ENCODE measurements at regions not wholly inside any gene's neighbourhood (a gene's known extent, or its start where the extent isn't known, plus 50 kb on each side); places are given as distances from the start of the nearest gene placed in this dataset.

GRCh38 chr3:86244905-86245304 lies 746.0 kb downstream of the VGLL3 start:
- ATAC-seq (replicated peaks in 1 of 4): no peak
- POLR2A ChIA-PET: no interaction called here

DNA sequence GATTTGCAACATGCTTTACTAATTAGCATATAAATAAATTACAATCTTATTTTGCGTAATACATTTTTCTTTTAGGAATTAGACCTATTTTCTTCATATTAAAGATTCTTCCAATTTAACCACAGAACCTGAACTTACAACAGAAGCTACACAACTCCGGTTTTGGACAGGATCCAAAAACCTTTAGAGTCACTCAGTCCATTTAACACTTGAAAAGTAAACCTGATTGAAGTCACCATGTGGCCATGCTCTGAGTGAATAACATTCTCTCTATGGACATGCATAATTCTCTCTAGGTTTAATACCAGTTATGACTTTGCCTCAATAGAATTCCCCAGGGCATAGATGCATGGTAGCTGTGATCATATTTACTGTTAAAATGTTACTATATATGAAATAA lies 751.0 kb downstream of the VGLL3 start:
- WGBS (ENCODE audit: insufficient coverage): 17% methylated on average over 1 of the region's 2 CpGs
- Histone ChIP-seq H3K36me3 (ENCODE audit: control insufficient read depth in 2 of 2, extremely low read depth in 1 of 2, insufficient read depth in 1 of 2, low read length in 1 of 2) (no peaks in the 10 kb centered on the region), H3K4me3 (ENCODE audit: control insufficient read depth in 1 of 2, extremely low read depth in 1 of 2, low read length in 1 of 2) (no peak overlapping the region), H3K9me3 (no peaks in the 10 kb centered on the region), H3K4me1 (ENCODE audit: control insufficient read depth in 1 of 2, extremely low read depth in 1 of 2, insufficient read depth in 2 of 2, low read length in 2 of 2) (no peaks in the 10 kb centered on the region), H3K27ac (ENCODE audit: low read length) (no peak overlapping the region), H3K27me3 (replicated peaks in 1 of 2; ENCODE audit: control insufficient read depth in 2 of 2, extremely low read depth in 1 of 2, insufficient read depth in 2 of 2, low read length in 1 of 2) (no peaks in the 10 kb centered on the region)
- POLR2A ChIA-PET: no interaction called here
- Mint-ChIP-seq H3K9me3 (peaks cover 4 to 10% (median 9%) of the 10 kb centered on the region in 3 donors), H3K36me3 (no peaks in the 10 kb centered on the region), H3K27me3 (no peaks in the 10 kb centered on the region), H3K4me3 (no peak overlapping the region), H3K27ac (no peak overlapping the region), H3K4me1 (no peaks in the 10 kb centered on the region)
- CTCF ChIA-PET: no interaction called here
- ATAC-seq (replicated peaks in 1 of 4): no peak
- DNase-seq: no peak

More at GRCh38 chr3:86244905-86245304, 746.0 kb downstream of the VGLL3 start:
- Mint-ChIP-seq H3K4me3 (no peak overlapping the region), H3K36me3 (no peaks in the 10 kb centered on the region), H3K27me3 (no peaks in the 10 kb centered on the region), H3K27ac (no peak overlapping the region), H3K9me3 (peaks cover 0 to 18% (median 14%) of the 10 kb centered on the region in 3 donors), H3K4me1 (no peaks in the 10 kb centered on the region)
- H3K27ac ChIP-seq (ENCODE audit: low read length): no peak overlapping the region
- no peaks in the 10 kb centered on the region for H3K9me3 ChIP-seq
- no peaks in the 10 kb centered on the region for H3K27me3 ChIP-seq (replicated peaks in 1 of 2; ENCODE audit: control insufficient read depth in 2 of 2, extremely low read depth in 1 of 2, insufficient read depth in 2 of 2, low read length in 1 of 2)
- H3K4me3 ChIP-seq (ENCODE audit: control insufficient read depth in 1 of 2, extremely low read depth in 1 of 2, low read length in 1 of 2): no peak overlapping the region
- no CpG with 5 or more reads among the region's 3 CpGs for WGBS (ENCODE audit: insufficient coverage)
- H3K4me1 ChIP-seq (ENCODE audit: control insufficient read depth in 1 of 2, extremely low read depth in 1 of 2, insufficient read depth in 2 of 2, low read length in 2 of 2): no peaks in the 10 kb centered on the region
- CTCF ChIA-PET: no interaction called here
- no peak for DNase-seq
- H3K36me3 ChIP-seq (ENCODE audit: control insufficient read depth in 2 of 2, extremely low read depth in 1 of 2, insufficient read depth in 1 of 2, low read length in 1 of 2): no peaks in the 10 kb centered on the region

DNA sequence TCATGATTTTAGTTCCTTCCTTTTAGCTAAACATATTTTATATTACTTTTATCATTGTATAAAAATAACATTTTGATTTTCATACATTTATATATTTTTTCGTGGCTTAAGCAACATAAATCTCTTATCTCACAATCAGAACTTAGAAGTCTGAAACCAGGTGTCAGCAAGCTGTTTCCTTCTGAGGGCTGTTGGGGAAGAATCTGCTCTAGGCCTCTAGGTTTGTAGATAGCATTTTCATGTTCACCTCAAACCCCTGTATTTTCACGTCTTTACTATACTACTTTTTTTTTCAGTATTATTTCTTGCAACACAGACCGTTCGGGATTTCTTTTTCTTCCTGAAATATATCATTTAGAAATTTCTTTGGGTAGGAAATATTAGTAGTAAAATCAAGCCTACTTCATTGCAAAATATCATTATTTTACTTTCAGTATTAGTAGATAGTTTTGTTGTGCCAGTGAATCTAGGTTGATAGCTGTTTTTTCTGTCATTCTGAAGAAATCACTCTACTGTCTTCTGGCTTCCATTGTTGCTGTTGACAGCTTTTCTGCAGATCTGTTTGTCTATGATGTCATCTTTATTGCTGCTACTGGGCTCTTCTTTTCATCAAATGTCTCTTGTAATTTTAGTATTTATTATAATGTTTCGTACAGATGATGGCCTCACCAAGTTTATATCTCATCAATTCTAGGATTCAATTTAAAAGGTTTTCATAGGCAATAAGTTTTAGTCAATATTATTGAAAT lies 756.3 kb downstream of the VGLL3 start:
- Mint-ChIP-seq H3K4me1 (no peaks in the 10 kb centered on the region), H3K27me3 (no peaks in the 10 kb centered on the region), H3K4me3 (no peak overlapping the region), H3K36me3 (no peaks in the 10 kb centered on the region), H3K27ac (no peak overlapping the region), H3K9me3 (peaks cover 4 to 10% (median 4%) of the 10 kb centered on the region in 3 donors)
- CTCF ChIA-PET: no interaction called here
- no peak for DNase-seq
- Histone ChIP-seq H3K9me3 (no peaks in the 10 kb centered on the region), H3K27me3 (replicated peaks in 1 of 2; ENCODE audit: control insufficient read depth in 2 of 2, extremely low read depth in 1 of 2, insufficient read depth in 2 of 2, low read length in 1 of 2) (no peaks in the 10 kb centered on the region), H3K4me1 (ENCODE audit: control insufficient read depth in 1 of 2, extremely low read depth in 1 of 2, insufficient read depth in 2 of 2, low read length in 2 of 2) (no peaks in the 10 kb centered on the region), H3K36me3 (ENCODE audit: control insufficient read depth in 2 of 2, extremely low read depth in 1 of 2, insufficient read depth in 1 of 2, low read length in 1 of 2) (no peaks in the 10 kb centered on the region), H3K4me3 (ENCODE audit: control insufficient read depth in 1 of 2, extremely low read depth in 1 of 2, low read length in 1 of 2) (no peak overlapping the region), H3K27ac (ENCODE audit: low read length) (no peak overlapping the region)
- POLR2A ChIA-PET: no interaction called here
- WGBS (ENCODE audit: insufficient coverage): no CpG with 5 or more reads among the region's 5 CpGs
- ATAC-seq (replicated peaks in 1 of 4): no peak

- DNase-seq (no peak), ATAC-seq (replicated peaks in 1 of 4) (no peak)
- peaks cover 2 to 6% (median 3%) of the 10 kb centered on the region in 3 donors for H3K9me3 Mint-ChIP-seq
- no peaks in the 10 kb centered on the region for H3K9me3 ChIP-seq
- no peak overlapping the region for H3K4me3 Mint-ChIP-seq
- POLR2A ChIA-PET: no interaction called here
- H3K27ac ChIP-seq (ENCODE audit: low read length): no peak overlapping the region
- H3K4me1 ChIP-seq (ENCODE audit: control insufficient read depth in 1 of 2, extremely low read depth in 1 of 2, insufficient read depth in 2 of 2, low read length in 2 of 2): no peaks in the 10 kb centered on the region
- no peaks in the 10 kb centered on the region for H3K27me3 Mint-ChIP-seq
- no CpG with 5 or more reads among the region's 1 CpG for WGBS (ENCODE audit: insufficient coverage)
- H3K4me1 Mint-ChIP-seq: no peaks in the 10 kb centered on the region
- no peaks in the 10 kb centered on the region for H3K27me3 ChIP-seq (replicated peaks in 1 of 2; ENCODE audit: control insufficient read depth in 2 of 2, extremely low read depth in 1 of 2, insufficient read depth in 2 of 2, low read length in 1 of 2)
- CTCF ChIA-PET: no interaction called here
- no peak overlapping the region for H3K4me3 ChIP-seq (ENCODE audit: control insufficient read depth in 1 of 2, extremely low read depth in 1 of 2, low read length in 1 of 2)
- no peak overlapping the region for H3K27ac Mint-ChIP-seq
- no peaks in the 10 kb centered on the region for H3K36me3 ChIP-seq (ENCODE audit: control insufficient read depth in 2 of 2, extremely low read depth in 1 of 2, insufficient read depth in 1 of 2, low read length in 1 of 2)
- H3K36me3 Mint-ChIP-seq: no peaks in the 10 kb centered on the region
Observed at GRCh38 chr3:86230762-86231161, 760.2 kb downstream of the VGLL3 start.

GRCh38 chr3:86229775-86230094 lies 761.2 kb downstream of the VGLL3 start:
- ChIA-PET CTCF (no interaction called here), POLR2A (no interaction called here)
- no peak for ATAC-seq (replicated peaks in 1 of 4)
- WGBS (ENCODE audit: insufficient coverage): no CpG with 5 or more reads among the region's 2 CpGs
- H3K4me3 Mint-ChIP-seq: no peak overlapping the region
- no peaks in the 10 kb centered on the region for H3K27me3 ChIP-seq (replicated peaks in 1 of 2; ENCODE audit: control insufficient read depth in 2 of 2, extremely low read depth in 1 of 2, insufficient read depth in 2 of 2, low read length in 1 of 2)
- H3K9me3 Mint-ChIP-seq: peaks cover 2 to 8% (median 6%) of the 10 kb centered on the region in 3 donors
- no peaks in the 10 kb centered on the region for H3K36me3 ChIP-seq (ENCODE audit: control insufficient read depth in 2 of 2, extremely low read depth in 1 of 2, insufficient read depth in 1 of 2, low read length in 1 of 2)
- H3K27me3 Mint-ChIP-seq: no peaks in the 10 kb centered on the region
- H3K4me3 ChIP-seq (ENCODE audit: control insufficient read depth in 1 of 2, extremely low read depth in 1 of 2, low read length in 1 of 2): no peak overlapping the region
- no peak for DNase-seq
- no peak overlapping the region for H3K27ac ChIP-seq (ENCODE audit: low read length)
- H3K9me3 ChIP-seq: no peaks in the 10 kb centered on the region
- H3K36me3 Mint-ChIP-seq: no peaks in the 10 kb centered on the region
- H3K4me1 Mint-ChIP-seq: no peaks in the 10 kb centered on the region
- H3K27ac Mint-ChIP-seq: no peak overlapping the region
- H3K4me1 ChIP-seq (ENCODE audit: control insufficient read depth in 1 of 2, extremely low read depth in 1 of 2, insufficient read depth in 2 of 2, low read length in 2 of 2): no peaks in the 10 kb centered on the region

DNA sequence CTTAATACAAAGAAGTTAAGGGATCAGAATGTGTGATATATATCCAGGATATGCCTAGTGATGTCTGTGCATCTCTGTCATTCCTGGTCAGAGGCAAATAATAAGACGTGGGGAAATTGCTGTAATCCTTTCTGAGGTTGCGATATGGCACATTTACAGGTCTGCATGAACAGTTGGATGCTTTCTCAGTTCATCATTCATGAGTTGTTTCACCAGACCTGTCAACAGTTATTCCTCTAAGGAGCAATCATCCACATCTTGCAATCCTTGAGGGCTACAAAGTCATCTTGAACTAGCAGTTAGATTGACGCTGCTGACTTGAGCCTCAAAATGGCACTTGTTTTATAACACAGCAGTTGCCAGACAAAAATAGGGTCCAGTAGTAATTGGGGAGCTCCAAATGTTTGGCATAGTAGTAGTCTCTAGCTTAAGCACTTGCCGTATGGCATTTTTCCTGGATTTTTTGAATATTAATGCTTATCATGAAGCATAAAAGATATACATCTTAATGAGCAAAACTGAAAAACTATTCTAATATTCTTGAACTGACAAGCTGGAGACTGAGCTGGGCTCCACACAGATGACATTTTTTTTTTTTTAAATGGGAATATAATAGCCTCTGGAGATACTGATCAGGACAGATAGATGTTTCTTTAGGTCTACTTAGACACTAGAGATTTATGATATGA lies 761.7 kb downstream of the VGLL3 start:
- ATAC-seq (replicated peaks in 1 of 4) (no peak), DNase-seq (no peak)
- Mint-ChIP-seq H3K27ac (no peak overlapping the region), H3K36me3 (no peaks in the 10 kb centered on the region), H3K4me3 (no peak overlapping the region), H3K4me1 (no peaks in the 10 kb centered on the region), H3K9me3 (peaks cover 2 to 8% (median 6%) of the 10 kb centered on the region in 3 donors), H3K27me3 (no peaks in the 10 kb centered on the region)
- no peaks in the 10 kb centered on the region for H3K9me3 ChIP-seq
- H3K4me1 ChIP-seq (ENCODE audit: control insufficient read depth in 1 of 2, extremely low read depth in 1 of 2, insufficient read depth in 2 of 2, low read length in 2 of 2): no peaks in the 10 kb centered on the region
- no peaks in the 10 kb centered on the region for H3K36me3 ChIP-seq (ENCODE audit: control insufficient read depth in 2 of 2, extremely low read depth in 1 of 2, insufficient read depth in 1 of 2, low read length in 1 of 2)
- H3K27ac ChIP-seq (ENCODE audit: low read length): no peak overlapping the region
- ChIA-PET CTCF (no interaction called here), POLR2A (no interaction called here)
- H3K4me3 ChIP-seq (ENCODE audit: control insufficient read depth in 1 of 2, extremely low read depth in 1 of 2, low read length in 1 of 2): no peak overlapping the region
- WGBS (ENCODE audit: insufficient coverage): 86% methylated on average over 2 of the region's 4 CpGs
- H3K27me3 ChIP-seq (replicated peaks in 1 of 2; ENCODE audit: control insufficient read depth in 2 of 2, extremely low read depth in 1 of 2, insufficient read depth in 2 of 2, low read length in 1 of 2): no peaks in the 10 kb centered on the region

Data from T-cell (primary cell).